NCI-H510A (cell line): ENCODE measurements at regions not wholly inside any gene's neighbourhood (a gene's known extent, or its start where the extent isn't known, plus 50 kb on each side); places are given as distances from the start of the nearest gene placed in this dataset.
"Not testable (repeated sequence)": the region's sequence is repeated elsewhere in the genome, so short reads cannot be mapped to it uniquely, and the experiment has no call there.

Source experiments
- DNase-seq: peaks from one replicate; lab custom pipeline; 2025; lab: John Stamatoyannopoulos, UW

DNA sequence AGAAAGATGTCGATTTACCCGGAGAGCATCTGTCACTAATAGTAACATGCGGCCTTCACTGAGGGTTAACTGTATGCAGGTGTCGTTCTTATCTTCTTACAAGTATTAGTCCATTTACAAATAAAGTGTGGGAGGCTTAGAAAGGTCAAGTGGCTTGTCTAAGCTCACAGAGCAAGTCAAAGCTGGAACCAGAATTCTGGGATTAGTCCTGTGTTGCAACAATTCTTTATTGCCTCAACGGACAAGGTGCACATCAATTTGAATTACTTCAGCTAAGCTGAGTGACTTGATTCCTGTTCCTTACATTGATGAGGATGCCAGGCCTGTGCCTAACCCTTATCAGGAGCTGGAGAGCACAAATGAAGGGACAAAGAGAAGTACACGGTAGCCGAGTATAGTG, 1193.6 kb downstream of the UQCRFS1 start:
- DNase-seq: no peak

GRCh38 chr19:28018499-28018898, 1194.5 kb downstream of the UQCRFS1 start:
- no peak for DNase-seq

- DNase-seq: no peak
Observed at GRCh38 chr19:28014615-28015405, 1198.1 kb downstream of the UQCRFS1 start.

DNA sequence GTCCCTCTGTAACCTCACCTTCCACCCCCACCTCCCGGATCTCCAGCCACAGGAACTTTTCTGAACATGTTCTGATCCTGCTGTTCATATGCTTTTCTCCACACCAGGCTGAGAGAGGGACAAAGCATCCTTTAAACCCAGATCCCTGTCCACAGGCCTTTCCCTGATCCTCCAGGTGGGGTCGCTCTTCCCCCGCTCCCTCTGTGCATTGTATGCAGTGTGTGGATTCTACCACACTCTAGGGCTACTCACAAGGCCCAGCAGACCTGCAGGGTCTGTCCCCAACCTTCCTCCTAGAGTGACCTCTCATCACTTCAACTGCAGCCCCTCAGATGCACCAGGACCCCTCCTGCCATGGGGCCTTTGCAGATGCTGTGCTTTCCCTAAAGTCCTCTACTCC, 1200.6 kb downstream of the UQCRFS1 start:
- no peak for DNase-seq

GRCh38 chr19:28010656-28011055, 1202.3 kb downstream of the UQCRFS1 start:
- no peak for DNase-seq

DNA sequence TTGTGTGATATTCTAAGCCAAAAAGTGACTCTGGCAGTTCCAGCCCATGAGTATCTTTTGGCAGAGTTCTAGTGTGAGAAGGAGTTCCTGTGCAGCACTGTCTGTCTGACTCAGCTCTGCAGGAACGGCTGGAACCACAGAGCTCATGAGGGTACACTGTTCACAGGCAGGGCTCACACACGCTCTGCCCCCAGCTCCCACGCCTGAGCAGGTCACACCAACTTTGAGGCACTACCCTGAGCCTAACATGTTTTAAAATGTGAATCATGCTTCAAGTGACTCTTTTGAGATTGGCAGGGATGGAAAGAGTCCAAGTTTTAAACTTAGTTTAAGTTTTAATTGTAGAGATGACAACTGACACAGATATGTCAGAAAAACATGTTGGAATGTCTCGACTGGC, 1203.3 kb downstream of the UQCRFS1 start:
- no peak for DNase-seq

- no peak for DNase-seq
Observed at GRCh38 chr19:28008695-28009094, 1204.3 kb downstream of the UQCRFS1 start.

DNA sequence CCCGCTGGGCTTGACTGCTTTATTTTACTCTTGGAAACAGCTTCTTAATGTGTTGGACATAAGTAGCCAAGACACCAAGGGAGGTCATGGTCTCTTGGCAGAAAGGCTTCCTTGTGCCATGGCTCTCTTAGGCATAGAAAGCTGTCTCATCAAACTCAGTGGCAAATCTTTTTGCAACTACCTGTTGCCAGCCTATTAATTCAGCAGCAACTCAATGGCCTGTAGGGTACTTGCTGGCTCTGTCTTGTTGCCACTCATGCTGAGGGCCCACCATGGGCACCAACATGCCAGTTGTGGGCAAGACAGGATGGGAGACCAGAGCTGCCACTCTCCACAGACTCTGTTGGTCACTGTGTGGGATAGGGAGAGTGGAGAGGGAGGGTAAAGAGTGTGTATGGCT, 1209.4 kb downstream of the UQCRFS1 start:
- no peak for DNase-seq

DNA sequence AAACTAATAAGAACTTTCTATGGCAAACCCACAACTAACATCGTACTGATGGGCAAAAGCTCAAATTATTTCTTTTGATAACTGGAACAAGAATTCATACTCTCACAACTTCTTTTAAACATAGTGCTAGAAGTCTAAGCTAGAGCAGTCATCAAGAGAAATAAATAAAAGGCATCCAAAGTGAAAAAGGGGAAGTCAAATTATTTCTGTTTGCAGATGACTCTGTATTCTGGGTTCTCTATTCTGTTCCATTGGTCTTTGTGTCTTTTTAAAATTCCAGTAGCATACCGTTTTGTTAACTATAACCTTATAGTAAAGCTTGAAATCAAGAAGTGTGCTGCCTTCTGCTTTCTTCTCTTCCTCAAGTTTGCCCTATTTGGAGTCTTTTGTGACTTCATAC, 1215.9 kb downstream of the UQCRFS1 start:
- no peak for DNase-seq

GRCh38 chr19:27993619-27994570, 1219.1 kb downstream of the UQCRFS1 start:
- no peak for DNase-seq

GRCh38 chr19:27986299-27986698, 1226.7 kb downstream of the UQCRFS1 start:
- DNase-seq: no peak

DNA sequence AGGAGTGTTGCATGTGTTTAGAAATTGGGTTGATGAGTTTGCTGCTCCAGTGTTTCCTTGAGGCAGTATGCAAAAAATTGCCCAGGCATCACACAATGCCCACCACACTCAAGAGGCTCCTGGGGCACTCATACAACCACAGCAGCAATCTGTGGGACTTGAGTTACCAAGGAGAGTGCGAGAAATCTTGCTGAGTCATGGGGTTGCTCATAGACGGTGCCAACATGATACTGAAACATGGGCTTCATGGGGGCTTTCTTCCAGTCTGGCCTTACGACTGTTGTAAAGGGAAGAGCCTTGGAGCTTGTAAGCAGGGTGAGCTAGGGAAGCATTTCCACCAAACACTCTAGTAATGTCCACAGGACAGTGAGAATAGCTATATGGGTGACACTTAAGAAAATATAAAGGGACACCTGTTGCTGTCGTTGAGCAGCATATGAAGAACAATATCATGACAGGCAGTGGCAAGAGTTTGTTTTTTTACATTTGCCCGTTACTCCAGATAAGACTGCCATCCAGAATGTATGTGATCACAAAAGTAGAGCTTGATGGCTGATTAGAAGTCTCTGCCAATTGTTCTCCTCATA, 1237.4 kb downstream of the UQCRFS1 start:
- no peak for DNase-seq

DNA sequence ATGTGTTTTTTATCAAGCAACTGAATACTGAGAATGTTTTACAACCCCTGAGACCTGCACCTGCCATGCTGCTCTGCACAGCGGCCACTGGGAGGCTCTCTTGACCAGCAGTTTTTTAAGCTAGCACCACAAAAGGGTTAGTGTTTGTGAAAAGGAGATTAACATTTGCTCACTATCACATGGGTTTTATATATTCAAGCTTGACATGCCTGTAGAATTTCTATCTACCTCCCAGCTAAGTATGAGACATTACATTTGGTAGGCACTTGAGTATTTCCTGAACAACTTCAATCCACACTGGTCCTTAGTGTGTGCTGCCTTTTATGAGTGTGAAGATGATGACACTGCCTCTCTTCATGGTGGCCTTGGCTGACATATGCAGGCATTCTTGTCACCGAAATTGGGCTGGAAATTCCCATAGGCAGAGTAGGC, 1238.9 kb downstream of the UQCRFS1 start:
- DNase-seq: no peak

GRCh38 chr19:27972291-27973040, 1240.5 kb downstream of the UQCRFS1 start:
- no peak for DNase-seq

DNA sequence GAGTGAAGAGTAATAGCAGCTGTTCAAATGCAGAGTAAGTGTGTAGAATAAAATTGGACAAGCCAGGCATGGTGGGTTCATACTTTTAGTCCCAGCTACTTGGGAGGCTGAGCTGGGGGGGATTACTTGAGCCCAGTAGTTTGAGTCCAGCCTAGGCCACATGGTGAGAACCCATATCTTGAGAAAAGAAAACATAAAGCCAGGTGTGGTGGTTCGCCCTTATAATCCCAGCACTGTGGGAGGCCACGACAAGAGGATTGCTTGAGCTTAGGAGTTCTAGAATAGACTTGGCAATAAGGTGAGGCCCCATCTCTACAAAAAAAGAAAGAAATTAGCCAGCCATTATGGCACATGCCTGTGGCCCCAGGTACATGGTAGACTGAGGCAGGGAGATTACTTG, 1241.1 kb downstream of the UQCRFS1 start:
- DNase-seq: no peak

- no peak for DNase-seq
Observed at GRCh38 chr19:27971071-27971470, 1241.9 kb downstream of the UQCRFS1 start.

DNA sequence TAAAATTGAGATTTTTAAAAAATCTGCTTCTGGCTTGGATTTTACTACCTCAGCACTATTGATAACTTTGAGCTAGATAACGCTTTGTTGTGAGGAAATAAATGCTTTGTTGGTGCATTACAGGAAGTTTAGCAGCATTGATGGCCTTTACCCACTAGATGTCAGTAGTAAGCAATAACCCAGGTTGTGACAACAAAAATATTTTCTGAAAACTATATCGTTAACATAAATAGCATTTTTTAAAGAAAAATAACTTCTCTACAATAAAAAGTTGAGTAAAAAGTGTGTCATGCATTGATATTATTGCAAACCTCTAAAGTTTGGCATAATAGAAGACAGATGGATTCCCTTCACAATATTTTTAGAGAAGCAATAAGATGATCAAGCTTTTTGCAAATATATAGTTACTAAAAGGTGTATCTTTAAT, 1246.5 kb downstream of the UQCRFS1 start:
- no peak for DNase-seq

DNA sequence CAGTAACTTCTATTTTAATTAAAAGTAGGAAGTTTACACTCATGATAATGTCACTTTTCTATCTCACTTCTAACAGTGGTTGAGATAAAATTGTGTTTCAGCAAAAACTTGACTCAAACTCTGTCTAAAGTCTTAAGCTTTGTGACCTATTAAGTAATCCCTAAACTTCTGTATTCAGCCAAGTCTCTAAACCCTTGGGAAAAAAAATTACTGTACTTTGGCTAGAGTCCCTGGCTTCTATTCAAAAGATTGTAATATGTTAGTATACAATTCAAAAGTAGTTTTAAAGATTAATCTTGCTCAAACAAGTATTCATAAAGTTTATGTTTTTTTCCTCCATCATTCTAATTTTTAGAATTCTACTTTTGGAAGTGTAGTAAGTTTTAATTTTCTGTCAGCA, 1248.8 kb downstream of the UQCRFS1 start:
- no peak for DNase-seq

- DNase-seq: no peak
Observed at GRCh38 chr19:27962264-27962663, 1250.7 kb downstream of the UQCRFS1 start.

- no peak for DNase-seq
Observed at GRCh38 chr19:27955485-27956480, 1257.2 kb downstream of the UQCRFS1 start.

DNA sequence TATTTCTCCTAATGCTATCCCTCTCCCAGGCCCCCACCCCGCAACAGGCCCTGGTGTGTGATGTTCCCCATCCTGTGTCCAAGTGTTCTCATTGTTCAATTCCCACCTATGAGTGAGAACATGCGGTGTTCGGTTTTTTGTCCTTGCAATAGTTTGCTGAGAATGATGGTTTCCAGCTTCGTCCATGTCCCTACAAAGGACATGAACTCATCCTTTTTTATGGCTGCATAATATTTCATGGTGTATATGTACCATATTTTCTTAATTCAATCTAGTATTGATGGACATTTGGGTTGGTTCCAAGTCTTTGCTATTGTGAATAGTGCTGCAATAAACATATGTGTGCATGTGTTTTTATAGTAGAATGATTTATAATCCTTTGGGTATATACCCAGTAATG, 1270.3 kb downstream of the UQCRFS1 start:
- not testable (repeated sequence) for DNase-seq
